HepG2 (cell line): ENCODE measurements at regions not wholly inside any gene's neighbourhood (a gene's known extent, or its start where the extent isn't known, plus 50 kb on each side); places are given as distances from the start of the nearest gene placed in this dataset.

Experiments used
- ATAC-seq: fragments of 200-7000 bp; cut with Tn5 transposase; 3 replicates; pipeline ENCODE4 v1.9.1; 2020; ENCODE audit warnings: mild to moderate bottlenecking, moderate library complexity
- BruUV-seq: library from RNA; stranded (reverse); fragments of 400-500 nt; replicated peaks from 2 replicates; lab custom pipeline; 2021; lab: Mats Ljungman, UMichigan
- CTCF ChIA-PET: fragments of 300-600 bp; formaldehyde crosslinking; extraction: SDS; loops from one replicate; lab custom pipeline; 2021; ENCODE audit warnings: low total read pairs, inconsistent platforms, low intra/inter-chr PET ratio; lab: Yijun Ruan, JAX
- POLR2A ChIA-PET: fragments of 350-600 bp; sonication (Branson Sonifier 250); formaldehyde crosslinking; loops from one replicate; lab custom pipeline; 2020; ENCODE audit warnings: antibody characterized with exemption, inconsistent platforms; lab: Yijun Ruan, JAX
- DNase-seq: peaks from one replicate; pipeline ENCODE4 v3.0.0-alpha.2; 2015; ENCODE audit warnings: low spot score
- FAIRE-seq: peaks from 3 replicates; lab custom pipeline; 2011; peaks lifted over from hg19 to GRCh38; lab: Jason Lieb, UNC
- H2AFZ ChIP-seq: one replicate; pipeline ENCODE4 v1.6.1; 2011; ENCODE audit warnings: low read length, inconsistent platforms
- H3K27ac ChIP-seq: fragments of 300-600 bp; 3 replicates; pipeline ENCODE4 v1.8.0; 2011; ENCODE audit warnings: mixed run types, mild to moderate bottlenecking, mixed read lengths, low read length, inconsistent platforms; ENCODE audit not compliant: insufficient read depth; ENCODE audit errors: extremely low read length
- H3K27me3 ChIP-seq, 2 experiments: fragments of 200-600 bp in 1 of 2; 2 replicates in 1 of 2; 3 replicates in 1 of 2; pipeline versions ENCODE4 v1.6.0 to v1.8.0; 2011; ENCODE audit warnings: low read length in 2 of 2, mild to moderate bottlenecking in 2 of 2, moderate library complexity in 2 of 2, inconsistent platforms in 1 of 2; ENCODE audit not compliant: insufficient read depth in 2 of 2, control insufficient read depth in 1 of 2
- H3K36me3 ChIP-seq, 2 experiments: fragments of 200-600 bp in 1 of 2; replicated peaks in 1 of 2; 2 replicates in 1 of 2; 3 replicates in 1 of 2; pipeline versions ENCODE4 v1.5.1 to v1.8.0; 2011; ENCODE audit warnings: low read length in 2 of 2, inconsistent platforms in 1 of 2; ENCODE audit not compliant: insufficient read depth in 2 of 2, control insufficient read depth in 1 of 2
- H3K4me1 ChIP-seq: 2 replicates; pipeline ENCODE4 v1.5.1; 2012; ENCODE audit warnings: low read length, inconsistent platforms; ENCODE audit not compliant: insufficient read depth
- H3K4me2 ChIP-seq: 2 replicates; pipeline ENCODE4 v1.6.0; 2011; ENCODE audit warnings: low read depth, low read length, inconsistent platforms
- H3K4me3 ChIP-seq, 3 experiments: fragments of 200-600 bp in 1 of 3; sonication (generic), shearing (Covaris generic) in 1 of 3; replicated peaks in 1 of 3; 2 replicates each; pipeline ENCODE4 v1.5.1; 2011 to 2016; ENCODE audit warnings: low read length in 3 of 3, inconsistent platforms in 2 of 3, low read depth in 2 of 3, mild to moderate bottlenecking in 2 of 3, control low read depth in 1 of 3, mixed read lengths in 1 of 3; ENCODE audit not compliant: insufficient read depth in 1 of 3
- H3K79me2 ChIP-seq: one replicate; pipeline ENCODE4 v1.6.1; 2011; ENCODE audit warnings: low read length, inconsistent platforms; ENCODE audit not compliant: insufficient read depth
- H3K9ac ChIP-seq: 2 replicates; pipeline ENCODE4 v1.6.0; 2011; ENCODE audit warnings: mild to moderate bottlenecking, low read depth, low read length, inconsistent platforms; ENCODE audit not compliant: insufficient read depth
- H3K9me3 ChIP-seq: 2 replicates; pipeline ENCODE4 v1.5.1; 2012; ENCODE audit warnings: mild to moderate bottlenecking, low read length
- H4K20me1 ChIP-seq: 2 replicates; pipeline ENCODE4 v1.6.0; 2011; ENCODE audit warnings: inconsistent platforms, mild to moderate bottlenecking, low read length, moderate library complexity; ENCODE audit not compliant: insufficient read depth
- GABPB1 ChIP-seq: IDR thresholded peaks from 2 replicates; pipeline ENCODE4 v1.6.1; 2016; ENCODE audit warnings: mild to moderate bottlenecking, missing genetic modification reagents, moderate library complexity, missing compliant biosample characterization
- GTF2F1 ChIP-seq: fragments of 150-350 bp; IDR thresholded peaks from 2 replicates; pipeline ENCODE4 v1.6.1; 2014; ENCODE audit warnings: low read length
- MZF1 ChIP-seq: sonication (generic); formaldehyde crosslinking; IDR thresholded peaks from 2 replicates; pipeline ENCODE4 v1.8.1; 2023; ENCODE audit warnings: mild to moderate bottlenecking, missing genetic modification reagents, borderline replicate concordance
- TP53 ChIP-seq: sonication (generic); formaldehyde crosslinking; conservative IDR thresholded peaks from 2 replicates; pipeline ENCODE4 v1.4.0; 2020; ENCODE audit warnings: missing genetic modification reagents
- ZHX1 ChIP-seq: sonication (generic); formaldehyde crosslinking; IDR thresholded peaks from 2 replicates; pipeline ENCODE4 v1.8.1; 2022; ENCODE audit warnings: low read depth, mild to moderate bottlenecking, missing genetic modification reagents
- ZIK1 ChIP-seq: sonication (generic); formaldehyde crosslinking; IDR thresholded peaks from 2 replicates; pipeline ENCODE4 v1.5.0; 2020; ENCODE audit warnings: mild to moderate bottlenecking, low read depth, missing genetic modification reagents, borderline replicate concordance
- ZNF280B ChIP-seq: sonication (generic); formaldehyde crosslinking; IDR thresholded peaks from 2 replicates; pipeline ENCODE4 v1.5.0; 2020; ENCODE audit warnings: missing genetic modification reagents, mild to moderate bottlenecking, borderline replicate concordance
- ZNF331 ChIP-seq: sonication (generic); formaldehyde crosslinking; IDR thresholded peaks from 2 replicates; pipeline ENCODE4 v1.4.0; 2020; ENCODE audit warnings: missing genetic modification reagents
- ZNF652 ChIP-seq: IDR thresholded peaks from 2 replicates; pipeline ENCODE4 v1.6.1; 2016; ENCODE audit warnings: low read depth, borderline replicate concordance
- WGBS: methylation state at CpG from one replicate; pipeline ENCODE4 v1.1.6; 2017; ENCODE audit warnings: low lambda C conversion rate; 5-methylcytosine and 5-hydroxymethylcytosine counted together
- in situ Hi-C: cut with HindIII; loops from 2 replicates; pipeline ENCODE4 v1.10.0; 2017; ENCODE audit warnings: low pct_unique_long_range_greater_than_20kb; ENCODE audit not compliant: extremely low pct_ligation_motif_present
- intact Hi-C: fragments of 100-400 bp; cut with micrococcal nuclease; formaldehyde crosslinking; loops from one replicate; pipeline ENCODE4 v1.10.0; 2022; ENCODE audit not compliant: unreplicated experiment
- TF ChIP-seq, protein P1 (sequence below): sonication (generic); formaldehyde crosslinking; conservative IDR thresholded peaks from 2 replicates; pipeline ENCODE4 v1.4.0; 2020; ENCODE audit warnings: missing genetic modification reagents

DNA sequence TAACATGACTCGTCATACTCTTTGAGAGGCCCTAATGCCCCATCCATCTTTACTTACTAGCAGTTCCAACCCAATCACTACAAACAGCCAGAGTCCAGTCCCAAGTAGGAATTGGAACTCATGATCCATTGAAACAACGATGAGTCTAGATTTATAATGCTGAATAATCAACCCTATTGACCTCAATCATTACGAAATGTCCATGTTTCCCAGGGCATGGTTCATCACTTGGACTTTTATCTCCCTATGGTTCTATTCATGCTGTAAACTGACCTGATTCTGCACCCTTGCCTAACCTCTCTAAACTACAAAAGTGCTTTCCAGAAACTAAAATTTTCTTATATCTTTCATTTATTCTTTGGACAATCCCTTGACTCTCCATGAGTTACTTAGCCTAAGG is 840.0 kb upstream of the B3GALT2 start (continued):
- no peak for TF ChIP-seq MZF1 (CRISPR knock-in tag)
- TF ChIP-seq, protein P1, sequence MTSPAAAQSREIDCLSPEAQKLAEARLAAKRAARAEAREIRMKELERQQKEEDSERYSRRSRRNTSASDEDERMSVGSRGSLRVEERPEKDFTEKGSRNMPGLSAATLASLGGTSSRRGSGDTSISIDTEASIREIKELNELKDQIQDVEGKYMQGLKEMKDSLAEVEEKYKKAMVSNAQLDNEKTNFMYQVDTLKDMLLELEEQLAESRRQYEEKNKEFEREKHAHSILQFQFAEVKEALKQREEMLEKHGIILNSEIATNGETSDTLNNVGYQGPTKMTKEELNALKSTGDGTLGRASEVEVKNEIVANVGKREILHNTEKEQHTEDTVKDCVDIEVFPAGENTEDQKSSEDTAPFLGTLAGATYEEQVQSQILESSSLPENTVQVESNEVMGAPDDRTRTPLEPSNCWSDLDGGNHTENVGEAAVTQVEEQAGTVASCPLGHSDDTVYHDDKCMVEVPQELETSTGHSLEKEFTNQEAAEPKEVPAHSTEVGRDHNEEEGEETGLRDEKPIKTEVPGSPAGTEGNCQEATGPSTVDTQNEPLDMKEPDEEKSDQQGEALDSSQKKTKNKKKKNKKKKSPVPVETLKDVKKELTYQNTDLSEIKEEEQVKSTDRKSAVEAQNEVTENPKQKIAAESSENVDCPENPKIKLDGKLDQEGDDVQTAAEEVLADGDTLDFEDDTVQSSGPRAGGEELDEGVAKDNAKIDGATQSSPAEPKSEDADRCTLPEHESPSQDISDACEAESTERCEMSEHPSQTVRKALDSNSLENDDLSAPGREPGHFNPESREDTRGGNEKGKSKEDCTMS (CRISPR knock-in tag) = no peak
- no peak for TF ChIP-seq GABPB1 (CRISPR knock-in tag)
- TF ChIP-seq TP53 (CRISPR knock-in tag) = no peak
- TF ChIP-seq ZHX1 (CRISPR knock-in tag) = no peak
- TF ChIP-seq ZNF652 = no peak

DNA sequence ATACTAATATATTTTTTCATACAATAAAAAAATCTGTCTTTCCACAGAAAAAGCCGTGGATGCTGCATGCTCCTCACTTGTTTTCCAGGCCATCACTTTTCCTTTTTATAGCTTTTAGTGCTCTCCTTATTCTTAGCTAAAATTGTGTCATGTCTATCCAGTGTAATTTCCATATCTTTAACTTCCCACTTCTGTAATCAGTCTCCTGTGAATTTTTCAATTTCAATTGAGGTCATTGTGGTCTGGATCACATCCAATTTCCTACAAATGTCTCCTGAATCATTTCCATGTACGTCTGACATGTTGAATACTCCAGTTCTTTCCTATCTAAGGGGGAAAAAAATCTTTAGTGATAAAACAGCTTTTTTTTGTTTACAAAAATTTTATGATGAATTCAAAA is 838.2 kb upstream of the B3GALT2 start:
- no peak for FAIRE-seq
- H3K79me2 ChIP-seq = no peaks in the 10 kb centered on the region
- POLR2A ChIA-PET = no interaction called here

More for the DNA sequence above, 838.2 kb upstream of the B3GALT2 start:
- H3K4me1 ChIP-seq = no peaks in the 10 kb centered on the region
- no peaks in the 10 kb centered on the region for H3K36me3 ChIP-seq
- peaks cover 8% of the 10 kb centered on the region; the same call in 1 of the 2 replicates for H3K9me3 ChIP-seq
- no peaks in the 10 kb centered on the region for H3K27me3 ChIP-seq
- BruUV-seq = no TSS peak
- no peaks in the 10 kb centered on the region for H4K20me1 ChIP-seq
- 2% methylated on average over 2 of the region's 2 CpGs for WGBS
- no peak overlapping the region for H3K4me2 ChIP-seq
- no peak for TF ChIP-seq ZNF280B (CRISPR knock-in tag)
- no peak for TF ChIP-seq GTF2F1
- TF ChIP-seq ZIK1 (CRISPR knock-in tag) = no peak
- TF ChIP-seq ZNF331 (CRISPR knock-in tag) = no peak
- no peak overlapping the region for H3K9ac ChIP-seq
- no peak for ATAC-seq
- H2AFZ ChIP-seq = no peak overlapping the region
- H3K4me3 ChIP-seq = no peak overlapping the region
- in situ Hi-C loops (no loop called here), intact Hi-C loops (no loop called here)
- no peak overlapping the region for H3K27ac ChIP-seq
- CTCF ChIA-PET = no interaction called here
- no peak for DNase-seq
